WTC11 (cell line): ENCODE measurements at regions not wholly inside any gene's neighbourhood (a gene's known extent, or its start where the extent isn't known, plus 50 kb on each side); places are given as distances from the start of the nearest gene placed in this dataset.

Experiments used
- ATAC-seq: fragments of 200-7000 bp; cut with Tn5 transposase; 2 replicates; pipeline ENCODE4 v1.10.0; 2021; ENCODE audit warnings: mild to moderate bottlenecking, moderate library complexity
- CTCF ChIA-PET: fragments of 300-600 bp; sonication (Branson Sonifier 250); formaldehyde crosslinking; loops from one replicate; lab custom pipeline; 2021; ENCODE audit warnings: antibody characterized with exemption; lab: Charles Lee
- POLR2A ChIA-PET: fragments of 350-600 bp; sonication (Branson Sonifier 250); formaldehyde crosslinking; loops from one replicate; lab custom pipeline; 2021; ENCODE audit warnings: antibody characterized with exemption; lab: Charles Lee
- DNase-seq: peaks from one replicate; pipeline ENCODE4 v3.0.0; 2021; ENCODE audit warnings: low spot score
- H3K27ac Mint-ChIP-seq: 2 replicates; pipeline ENCODE4 v1.8.0; 2021; ENCODE audit warnings: mixed read lengths
- H3K27me3 Mint-ChIP-seq: 2 replicates; pipeline ENCODE4 v1.8.0; 2021; ENCODE audit warnings: low read depth, mild to moderate bottlenecking, moderate library complexity, mixed read lengths
- H3K36me3 Mint-ChIP-seq: 2 replicates; pipeline ENCODE4 v1.8.0; 2021; ENCODE audit warnings: mixed read lengths
- H3K4me1 Mint-ChIP-seq: 2 replicates; pipeline ENCODE4 v1.8.0; 2022; ENCODE audit warnings: mixed read lengths
- H3K4me3 Mint-ChIP-seq: 2 replicates; pipeline ENCODE4 v1.8.0; 2021; ENCODE audit warnings: mild to moderate bottlenecking, moderate library complexity, mixed read lengths
- H3K9me3 Mint-ChIP-seq: 2 replicates; pipeline ENCODE4 v1.8.0; 2021; ENCODE audit warnings: mixed read lengths
- GABPB1 ChIP-seq: sonication (generic); formaldehyde crosslinking; IDR thresholded peaks from 2 replicates; pipeline ENCODE4 v1.8.1; 2023; ENCODE audit warnings: mild to moderate bottlenecking, missing genetic modification reagents
- NFYB ChIP-seq: sonication (generic); formaldehyde crosslinking; conservative IDR thresholded peaks from 2 replicates; pipeline ENCODE4 v1.8.0; 2022; ENCODE audit warnings: low read depth, missing genetic modification reagents
- NR1H2 ChIP-seq: sonication (generic); formaldehyde crosslinking; IDR thresholded peaks from 2 replicates; pipeline ENCODE4 v1.9.0; 2021; ENCODE audit warnings: mild to moderate bottlenecking, moderate library complexity, missing genetic modification reagents
- RORB ChIP-seq: fragments of 250-450 bp; sonication (Bioruptor Pico); IDR thresholded peaks from 2 replicates; pipeline ENCODE4 v1.9.0; 2021; ENCODE audit warnings: mild to moderate bottlenecking
- ZBTB21 ChIP-seq: sonication (generic); formaldehyde crosslinking; IDR thresholded peaks from 2 replicates; pipeline ENCODE4 v1.8.1; 2023; ENCODE audit warnings: mild to moderate bottlenecking, missing genetic modification reagents, borderline replicate concordance
- ZNF219 ChIP-seq: sonication (generic); formaldehyde crosslinking; IDR thresholded peaks from 2 replicates; pipeline ENCODE4 v1.8.0; 2023; ENCODE audit warnings: missing genetic modification reagents, mild to moderate bottlenecking, borderline replicate concordance
- ZNF317 ChIP-seq: sonication (generic); formaldehyde crosslinking; IDR thresholded peaks from 2 replicates; pipeline ENCODE4 v1.8.1; 2023; ENCODE audit warnings: low read depth, mild to moderate bottlenecking, moderate library complexity, missing genetic modification reagents, borderline replicate concordance
- ZNF396 ChIP-seq: fragments of 250-450 bp; sonication (Bioruptor Pico); IDR thresholded peaks from 2 replicates; pipeline ENCODE4 v1.8.0; 2021; ENCODE audit warnings: mild to moderate bottlenecking, moderate library complexity, borderline replicate concordance
- TF ChIP-seq, protein P1 (sequence below): sonication (generic); formaldehyde crosslinking; IDR thresholded peaks from 2 replicates; pipeline ENCODE4 v1.8.1; 2022; ENCODE audit warnings: low read depth, missing genetic modification reagents, borderline replicate concordance
- TF ChIP-seq, protein P2 (sequence below): sonication (generic); formaldehyde crosslinking; IDR thresholded peaks from 2 replicates; pipeline ENCODE4 v1.8.0; 2022; ENCODE audit warnings: missing genetic modification reagents
- TF ChIP-seq, protein P3 (sequence below): sonication (generic); formaldehyde crosslinking; IDR thresholded peaks from 2 replicates; pipeline ENCODE4 v1.8.1; 2022; ENCODE audit warnings: missing genetic modification reagents, borderline replicate concordance
- TF ChIP-seq, protein P4 (sequence below): sonication (generic); formaldehyde crosslinking; IDR thresholded peaks from 2 replicates; pipeline ENCODE4 v1.8.1; 2022; ENCODE audit warnings: mild to moderate bottlenecking, missing genetic modification reagents, moderate library complexity, borderline replicate concordance
- TF ChIP-seq, protein P5 (sequence below): sonication (generic); formaldehyde crosslinking; IDR thresholded peaks from 2 replicates; pipeline ENCODE4 v1.8.1; 2023; ENCODE audit warnings: mild to moderate bottlenecking, missing genetic modification reagents, moderate library complexity
- TF ChIP-seq, protein P6 (sequence below): sonication (generic); formaldehyde crosslinking; IDR thresholded peaks from 2 replicates; pipeline ENCODE4 v1.8.1; 2023; ENCODE audit warnings: mild to moderate bottlenecking, missing genetic modification reagents, moderate library complexity
- TF ChIP-seq, protein P7 (sequence below): fragments of 200-600 bp; IDR thresholded peaks from 2 replicates; pipeline ENCODE4 v1.8.0; 2022; ENCODE audit warnings: antibody characterized with exemption
- TF ChIP-seq, protein P8 (sequence below): fragments of 250-450 bp; sonication (Bioruptor Pico); IDR thresholded peaks from 2 replicates; pipeline ENCODE4 v1.9.0; 2021; ENCODE audit warnings: moderate library complexity, mild to moderate bottlenecking, inconsistent platforms, borderline replicate concordance

DNA sequence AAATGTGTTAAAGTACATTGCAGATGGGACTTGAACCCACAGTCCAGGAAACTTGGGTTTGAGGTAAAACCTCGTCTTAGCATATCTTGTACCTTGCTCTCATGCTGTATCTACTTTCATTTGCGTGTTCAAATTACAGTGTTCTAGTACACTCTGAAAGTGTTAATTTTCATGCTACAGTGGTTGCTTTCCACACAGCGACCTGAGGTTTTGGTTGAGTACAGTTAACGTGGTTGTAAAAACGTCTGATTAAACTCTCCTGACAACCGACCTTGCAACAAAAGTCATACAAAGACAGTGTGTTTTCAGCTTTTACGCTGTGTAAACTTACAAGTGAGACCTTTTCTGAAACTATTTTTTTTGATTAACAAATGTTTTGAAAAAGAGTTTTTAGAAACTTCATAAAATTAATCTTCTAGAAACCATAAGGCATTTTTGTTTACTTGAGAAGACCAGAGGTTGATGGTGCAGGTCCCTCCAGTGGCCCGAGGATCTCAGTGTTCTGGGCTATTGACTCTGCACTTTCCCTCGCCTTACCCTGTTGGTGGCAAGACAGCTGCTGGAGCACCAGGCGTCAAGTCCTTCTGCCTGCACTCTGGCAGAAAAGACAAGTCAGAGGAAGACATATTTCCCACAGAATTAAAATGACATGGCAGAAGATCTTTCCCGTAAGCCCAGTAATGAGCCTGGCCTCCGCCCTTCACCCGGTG lies 334.0 kb downstream of the THBS2 start:
- Mint-ChIP-seq H3K36me3 (0 out of 2 replicates have a peak, but pooled peaks cover 3% of the 10 kb centered on the region), H3K9me3 (peaks cover 15% of the 10 kb centered on the region), H3K27ac (no peak overlapping the region), H3K4me1 (no peaks in the 10 kb centered on the region), H3K27me3 (no peaks in the 10 kb centered on the region), H3K4me3 (no peak overlapping the region)
- ChIA-PET CTCF (interaction anchor here (1.0 kb wide), 1 partner anchor 32 kb away, joined by 3 read pairs; no protein-coding TSS in a partner anchor), POLR2A (no interaction called here)
- ATAC-seq (no peak), DNase-seq (no peak)
- TF ChIP-seq, protein P1, sequence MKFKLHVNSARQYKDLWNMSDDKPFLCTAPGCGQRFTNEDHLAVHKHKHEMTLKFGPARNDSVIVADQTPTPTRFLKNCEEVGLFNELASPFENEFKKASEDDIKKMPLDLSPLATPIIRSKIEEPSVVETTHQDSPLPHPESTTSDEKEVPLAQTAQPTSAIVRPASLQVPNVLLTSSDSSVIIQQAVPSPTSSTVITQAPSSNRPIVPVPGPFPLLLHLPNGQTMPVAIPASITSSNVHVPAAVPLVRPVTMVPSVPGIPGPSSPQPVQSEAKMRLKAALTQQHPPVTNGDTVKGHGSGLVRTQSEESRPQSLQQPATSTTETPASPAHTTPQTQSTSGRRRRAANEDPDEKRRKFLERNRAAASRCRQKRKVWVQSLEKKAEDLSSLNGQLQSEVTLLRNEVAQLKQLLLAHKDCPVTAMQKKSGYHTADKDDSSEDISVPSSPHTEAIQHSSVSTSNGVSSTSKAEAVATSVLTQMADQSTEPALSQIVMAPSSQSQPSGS (CRISPR knock-in tag) = no peak
- TF ChIP-seq NR1H2 (CRISPR knock-in tag) (no peak), NFYB (CRISPR knock-in tag) (no peak), ZBTB21 (no peak), ZNF317 (CRISPR knock-in tag) (no peak), ZNF219 (CRISPR knock-in tag) (no peak), GABPB1 (no peak), ZNF396 (no peak)
- TF ChIP-seq, protein P2, sequence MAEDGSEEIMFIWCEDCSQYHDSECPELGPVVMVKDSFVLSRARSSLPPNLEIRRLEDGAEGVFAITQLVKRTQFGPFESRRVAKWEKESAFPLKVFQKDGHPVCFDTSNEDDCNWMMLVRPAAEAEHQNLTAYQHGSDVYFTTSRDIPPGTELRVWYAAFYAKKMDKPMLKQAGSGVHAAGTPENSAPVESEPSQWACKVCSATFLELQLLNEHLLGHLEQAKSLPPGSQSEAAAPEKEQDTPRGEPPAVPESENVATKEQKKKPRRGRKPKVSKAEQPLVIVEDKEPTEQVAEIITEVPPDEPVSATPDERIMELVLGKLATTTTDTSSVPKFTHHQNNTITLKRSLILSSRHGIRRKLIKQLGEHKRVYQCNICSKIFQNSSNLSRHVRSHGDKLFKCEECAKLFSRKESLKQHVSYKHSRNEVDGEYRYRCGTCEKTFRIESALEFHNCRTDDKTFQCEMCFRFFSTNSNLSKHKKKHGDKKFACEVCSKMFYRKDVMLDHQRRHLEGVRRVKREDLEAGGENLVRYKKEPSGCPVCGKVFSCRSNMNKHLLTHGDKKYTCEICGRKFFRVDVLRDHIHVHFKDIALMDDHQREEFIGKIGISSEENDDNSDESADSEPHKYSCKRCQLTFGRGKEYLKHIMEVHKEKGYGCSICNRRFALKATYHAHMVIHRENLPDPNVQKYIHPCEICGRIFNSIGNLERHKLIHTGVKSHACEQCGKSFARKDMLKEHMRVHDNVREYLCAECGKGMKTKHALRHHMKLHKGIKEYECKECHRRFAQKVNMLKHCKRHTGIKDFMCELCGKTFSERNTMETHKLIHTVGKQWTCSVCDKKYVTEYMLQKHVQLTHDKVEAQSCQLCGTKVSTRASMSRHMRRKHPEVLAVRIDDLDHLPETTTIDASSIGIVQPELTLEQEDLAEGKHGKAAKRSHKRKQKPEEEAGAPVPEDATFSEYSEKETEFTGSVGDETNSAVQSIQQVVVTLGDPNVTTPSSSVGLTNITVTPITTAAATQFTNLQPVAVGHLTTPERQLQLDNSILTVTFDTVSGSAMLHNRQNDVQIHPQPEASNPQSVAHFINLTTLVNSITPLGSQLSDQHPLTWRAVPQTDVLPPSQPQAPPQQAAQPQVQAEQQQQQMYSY (CRISPR knock-in tag) = no peak
- TF ChIP-seq, protein P3, sequence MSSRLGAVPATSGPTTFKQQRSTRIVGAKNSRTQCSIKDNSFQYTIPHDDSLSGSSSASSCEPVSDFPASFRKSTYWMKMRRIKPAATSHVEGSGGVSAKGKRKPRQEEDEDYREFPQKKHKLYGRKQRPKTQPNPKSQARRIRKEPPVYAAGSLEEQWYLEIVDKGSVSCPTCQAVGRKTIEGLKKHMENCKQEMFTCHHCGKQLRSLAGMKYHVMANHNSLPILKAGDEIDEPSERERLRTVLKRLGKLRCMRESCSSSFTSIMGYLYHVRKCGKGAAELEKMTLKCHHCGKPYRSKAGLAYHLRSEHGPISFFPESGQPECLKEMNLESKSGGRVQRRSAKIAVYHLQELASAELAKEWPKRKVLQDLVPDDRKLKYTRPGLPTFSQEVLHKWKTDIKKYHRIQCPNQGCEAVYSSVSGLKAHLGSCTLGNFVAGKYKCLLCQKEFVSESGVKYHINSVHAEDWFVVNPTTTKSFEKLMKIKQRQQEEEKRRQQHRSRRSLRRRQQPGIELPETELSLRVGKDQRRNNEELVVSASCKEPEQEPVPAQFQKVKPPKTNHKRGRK (CRISPR knock-in tag) = no peak
- TF ChIP-seq, protein P4, sequence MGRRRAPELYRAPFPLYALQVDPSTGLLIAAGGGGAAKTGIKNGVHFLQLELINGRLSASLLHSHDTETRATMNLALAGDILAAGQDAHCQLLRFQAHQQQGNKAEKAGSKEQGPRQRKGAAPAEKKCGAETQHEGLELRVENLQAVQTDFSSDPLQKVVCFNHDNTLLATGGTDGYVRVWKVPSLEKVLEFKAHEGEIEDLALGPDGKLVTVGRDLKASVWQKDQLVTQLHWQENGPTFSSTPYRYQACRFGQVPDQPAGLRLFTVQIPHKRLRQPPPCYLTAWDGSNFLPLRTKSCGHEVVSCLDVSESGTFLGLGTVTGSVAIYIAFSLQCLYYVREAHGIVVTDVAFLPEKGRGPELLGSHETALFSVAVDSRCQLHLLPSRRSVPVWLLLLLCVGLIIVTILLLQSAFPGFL (CRISPR knock-in tag) = no peak

DNA sequence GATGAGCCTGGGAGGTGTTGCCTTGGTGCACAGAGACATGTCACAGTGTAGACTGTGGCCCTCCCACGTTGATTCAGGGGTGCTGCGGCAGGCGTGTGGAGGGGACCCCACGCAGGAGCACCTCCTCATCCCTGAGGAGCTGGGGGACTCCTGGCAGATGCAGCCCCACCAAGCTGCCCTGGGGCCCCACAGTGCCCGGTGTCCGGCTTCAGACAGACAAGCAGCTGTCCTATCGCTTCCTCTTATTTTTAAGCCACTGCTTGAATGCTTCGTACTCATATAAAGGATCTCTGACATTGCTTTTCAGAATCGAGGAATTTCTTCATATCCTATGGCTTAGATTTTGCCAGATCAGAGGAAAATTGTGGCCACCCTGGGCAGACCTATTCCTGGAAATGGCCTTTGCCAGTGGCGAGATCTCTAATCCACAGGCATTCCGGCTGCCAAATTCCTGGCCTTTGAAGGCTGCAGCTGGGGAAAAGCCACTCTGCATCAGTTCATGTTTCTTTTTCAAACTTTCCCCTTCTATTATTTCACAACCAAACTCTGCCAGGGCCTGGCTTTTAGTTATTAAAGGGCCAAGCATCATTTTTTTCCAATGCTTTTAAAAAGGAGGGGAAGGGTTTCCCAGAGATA lies 337.0 kb downstream of the THBS2 start:
- H3K9me3 Mint-ChIP-seq = peaks cover 28% of the 10 kb centered on the region
- POLR2A ChIA-PET = no interaction called here
- CTCF ChIA-PET = no interaction called here
- H3K4me1 Mint-ChIP-seq = peaks cover 12% of the 10 kb centered on the region; the same call in 1 of the 2 replicates
- no peak overlapping the region for H3K27ac Mint-ChIP-seq
- peaks cover 11% of the 10 kb centered on the region for H3K27me3 Mint-ChIP-seq
- H3K4me3 Mint-ChIP-seq = no peak overlapping the region
- DNase-seq (no peak), ATAC-seq (no peak)
- H3K36me3 Mint-ChIP-seq = peaks cover 24% of the 10 kb centered on the region
- TF ChIP-seq, protein P5, sequence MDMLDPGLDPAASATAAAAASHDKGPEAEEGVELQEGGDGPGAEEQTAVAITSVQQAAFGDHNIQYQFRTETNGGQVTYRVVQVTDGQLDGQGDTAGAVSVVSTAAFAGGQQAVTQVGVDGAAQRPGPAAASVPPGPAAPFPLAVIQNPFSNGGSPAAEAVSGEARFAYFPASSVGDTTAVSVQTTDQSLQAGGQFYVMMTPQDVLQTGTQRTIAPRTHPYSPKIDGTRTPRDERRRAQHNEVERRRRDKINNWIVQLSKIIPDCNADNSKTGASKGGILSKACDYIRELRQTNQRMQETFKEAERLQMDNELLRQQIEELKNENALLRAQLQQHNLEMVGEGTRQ (CRISPR knock-in tag) = no peak
- TF ChIP-seq, protein P6, sequence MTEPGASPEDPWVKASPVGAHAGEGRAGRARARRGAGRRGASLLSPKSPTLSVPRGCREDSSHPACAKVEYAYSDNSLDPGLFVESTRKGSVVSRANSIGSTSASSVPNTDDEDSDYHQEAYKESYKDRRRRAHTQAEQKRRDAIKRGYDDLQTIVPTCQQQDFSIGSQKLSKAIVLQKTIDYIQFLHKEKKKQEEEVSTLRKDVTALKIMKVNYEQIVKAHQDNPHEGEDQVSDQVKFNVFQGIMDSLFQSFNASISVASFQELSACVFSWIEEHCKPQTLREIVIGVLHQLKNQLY (CRISPR knock-in tag) = no peak
- TF ChIP-seq, protein P2 (CRISPR knock-in tag) = no peak
- TF ChIP-seq RORB = no peak
- TF ChIP-seq, protein P7, sequence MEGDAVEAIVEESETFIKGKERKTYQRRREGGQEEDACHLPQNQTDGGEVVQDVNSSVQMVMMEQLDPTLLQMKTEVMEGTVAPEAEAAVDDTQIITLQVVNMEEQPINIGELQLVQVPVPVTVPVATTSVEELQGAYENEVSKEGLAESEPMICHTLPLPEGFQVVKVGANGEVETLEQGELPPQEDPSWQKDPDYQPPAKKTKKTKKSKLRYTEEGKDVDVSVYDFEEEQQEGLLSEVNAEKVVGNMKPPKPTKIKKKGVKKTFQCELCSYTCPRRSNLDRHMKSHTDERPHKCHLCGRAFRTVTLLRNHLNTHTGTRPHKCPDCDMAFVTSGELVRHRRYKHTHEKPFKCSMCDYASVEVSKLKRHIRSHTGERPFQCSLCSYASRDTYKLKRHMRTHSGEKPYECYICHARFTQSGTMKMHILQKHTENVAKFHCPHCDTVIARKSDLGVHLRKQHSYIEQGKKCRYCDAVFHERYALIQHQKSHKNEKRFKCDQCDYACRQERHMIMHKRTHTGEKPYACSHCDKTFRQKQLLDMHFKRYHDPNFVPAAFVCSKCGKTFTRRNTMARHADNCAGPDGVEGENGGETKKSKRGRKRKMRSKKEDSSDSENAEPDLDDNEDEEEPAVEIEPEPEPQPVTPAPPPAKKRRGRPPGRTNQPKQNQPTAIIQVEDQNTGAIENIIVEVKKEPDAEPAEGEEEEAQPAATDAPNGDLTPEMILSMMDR = no peak
- TF ChIP-seq, protein P8, sequence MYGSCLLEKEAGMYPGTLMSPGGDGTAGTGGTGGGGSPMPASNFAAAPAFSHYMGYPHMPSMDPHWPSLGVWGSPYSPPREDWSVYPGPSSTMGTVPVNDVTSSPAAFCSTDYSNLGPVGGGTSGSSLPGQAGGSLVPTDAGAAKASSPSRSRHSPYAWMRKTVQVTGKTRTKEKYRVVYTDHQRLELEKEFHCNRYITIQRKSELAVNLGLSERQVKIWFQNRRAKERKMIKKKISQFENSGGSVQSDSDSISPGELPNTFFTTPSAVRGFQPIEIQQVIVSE (CRISPR knock-in tag) = no peak
